ENCODE measurements at regions not wholly inside any gene's neighbourhood (a gene's known extent, or its start where the extent isn't known, plus 50 kb on each side); places are given as distances from the start of the nearest gene placed in this dataset.

- Histone ChIP-seq H4K20me1 (replicated peaks in 1 of 2; ENCODE audit: control insufficient read depth in 1 of 2, insufficient read depth in 2 of 2, low read length in 2 of 2) (no peaks in the 10 kb centered on the region), H3K4me2 (ENCODE audit: insufficient read depth in 1 of 2, low read depth in 2 of 2, low read length in 2 of 2) (no peak overlapping the region), H2BK15ac (ENCODE audit: low read length) (no peak overlapping the region), H4K91ac (replicated peaks; ENCODE audit: insufficient read length, low read length) (no peak overlapping the region), H2BK5ac (ENCODE audit: low read depth, low read length) (no peak overlapping the region), H2BK120ac (replicated peaks; ENCODE audit: low read depth, low read length) (no peak overlapping the region), H3K56ac (replicated peaks; ENCODE audit: insufficient read length, low read depth, low read length) (no peak overlapping the region), H3K79me2 (ENCODE audit: control insufficient read depth in 1 of 2, insufficient read depth in 2 of 2, low read length in 2 of 2) (no peaks in the 10 kb centered on the region), H3K36me3 (ENCODE audit: control insufficient read depth in 2 of 4, insufficient read depth in 4 of 4, low read length in 3 of 4) (no peaks in the 10 kb centered on the region; a peak in 1 of 8 replicates), H3K27ac (ENCODE audit: low read depth, low read length) (no peak overlapping the region), H3K23me2 (ENCODE audit: low read depth, low read length) (no peaks in the 10 kb centered on the region), H2AK5ac (ENCODE audit: low read depth, low read length) (no peak overlapping the region), H2AFZ (ENCODE audit: low read length) (no peak overlapping the region), H3K14ac (ENCODE audit: insufficient read length) (no peak overlapping the region), H3K4me3 (ENCODE audit: extremely low read depth in 1 of 4, insufficient read depth in 2 of 4, low read depth in 3 of 4, low read length in 4 of 4) (no peak overlapping the region), H3K27me3 (replicated peaks in 1 of 4; ENCODE audit: control insufficient read depth in 3 of 4, extremely low read depth in 1 of 4, insufficient read depth in 3 of 4, low read length in 3 of 4) (no peaks in the 10 kb centered on the region), H3K4me1 (replicated peaks in 1 of 4; ENCODE audit: control insufficient read depth in 3 of 4, insufficient read depth in 4 of 4, low read length in 3 of 4) (peaks cover 0 to 5% (median 0%) of the 10 kb centered on the region in 4 experiments; a peak in 1 of 7 replicates), H3K9ac (replicated peaks in 1 of 4; ENCODE audit: extremely low read depth in 1 of 4, low read depth in 3 of 4, low read length in 3 of 4) (no peak overlapping the region), H2BK20ac (ENCODE audit: low read length) (no peak overlapping the region), H4K8ac (ENCODE audit: extremely low read depth, insufficient read depth, low read length) (no peak overlapping the region), H3K18ac (ENCODE audit: extremely low read depth, low read length) (no peak overlapping the region), H2BK12ac (ENCODE audit: low read depth, low read length) (no peak overlapping the region), H4K5ac (ENCODE audit: insufficient read length, low read depth, low read length) (no peak overlapping the region), H3K9me3 (ENCODE audit: insufficient read depth in 2 of 2, low read depth in 1 of 2, low read length in 1 of 2) (peaks cover 0 to 4% of the 10 kb centered on the region in 2 experiments; a peak in 1 of 4 replicates), H3K4ac (replicated peaks; ENCODE audit: insufficient read length, low read depth, low read length) (no peak overlapping the region), H3K79me1 (ENCODE audit: low read depth, low read length) (no peaks in the 10 kb centered on the region), H3K23ac (ENCODE audit: insufficient read length) (no peak overlapping the region)
- CTCF ChIA-PET (ENCODE audit: partially characterized antibody), result no interaction called here
- FAIRE-seq (no peak), DNase-seq (ENCODE audit: low read depth in 1 of 2, low spot score in 2 of 2) (no peak)
- 82% methylated on average over 3 of the region's 3 CpGs; no CpG with 5 or more reads in 1 of the 2 experiments for WGBS, 2 experiments (ENCODE audit: extremely low coverage in 1 of 2, insufficient coverage in 1 of 2, insufficient read length in 1 of 2, insufficient replicate concordance in 2 of 2, low coverage in 1 of 2, low lambda C conversion rate in 2 of 2, missing lambda C conversion rate in 1 of 2)
- POLR2A ChIA-PET (ENCODE audit: partially characterized antibody), result no interaction called here
- TF ChIP-seq RNF2 (IDR thresholded peaks at IDR 0.05; ENCODE audit: borderline replicate concordance, low read depth, low read length, missing control alignments, poor library complexity, severe bottlenecking), result no peak
- no peak for TF ChIP-seq RXRA (IDR thresholded peaks at IDR 0.05; ENCODE audit: insufficient read depth, low read depth, low read length)
- TF ChIP-seq CHD1 (IDR thresholded peaks at IDR 0.05; ENCODE audit: low read depth, low read length), result no peak
- no peak for TF ChIP-seq SP4 (IDR thresholded peaks at IDR 0.05; ENCODE audit: low read length)
- TF ChIP-seq CTBP2 (IDR thresholded peaks at IDR 0.05; ENCODE audit: borderline replicate concordance, insufficient read depth, insufficient read length, low read length), result no peak
- no peak for TF ChIP-seq SRF (IDR thresholded peaks at IDR 0.05; ENCODE audit: low read depth, low read length)
- no peak for TF ChIP-seq MAFK (IDR thresholded peaks at IDR 0.05; ENCODE audit: low read depth, low read length)
- no peak for TF ChIP-seq GTF2F1 (IDR thresholded peaks at IDR 0.05; ENCODE audit: borderline replicate concordance, low read depth, low read length)
- TF ChIP-seq TAF1 (IDR thresholded peaks at IDR 0.05; ENCODE audit: low read depth, low read length), result no peak
- TF ChIP-seq SP2 (IDR thresholded peaks at IDR 0.05; ENCODE audit: low read length), result no peak
- no peak for TF ChIP-seq TAF7 (optimal IDR thresholded peaks at IDR 0.05; ENCODE audit: borderline replicate concordance, low read depth, low read length)
- TF ChIP-seq, protein P1, sequence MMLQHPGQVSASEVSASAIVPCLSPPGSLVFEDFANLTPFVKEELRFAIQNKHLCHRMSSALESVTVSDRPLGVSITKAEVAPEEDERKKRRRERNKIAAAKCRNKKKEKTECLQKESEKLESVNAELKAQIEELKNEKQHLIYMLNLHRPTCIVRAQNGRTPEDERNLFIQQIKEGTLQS (IDR thresholded peaks at IDR 0.05; ENCODE audit: insufficient read depth, low read depth, low read length), result no peak
- TF ChIP-seq, protein P2, sequence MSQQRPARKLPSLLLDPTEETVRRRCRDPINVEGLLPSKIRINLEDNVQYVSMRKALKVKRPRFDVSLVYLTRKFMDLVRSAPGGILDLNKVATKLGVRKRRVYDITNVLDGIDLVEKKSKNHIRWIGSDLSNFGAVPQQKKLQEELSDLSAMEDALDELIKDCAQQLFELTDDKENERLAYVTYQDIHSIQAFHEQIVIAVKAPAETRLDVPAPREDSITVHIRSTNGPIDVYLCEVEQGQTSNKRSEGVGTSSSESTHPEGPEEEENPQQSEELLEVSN (IDR thresholded peaks at IDR 0.05), result no peak
Measured at GRCh38 chr3:30315447-30315846, 291.0 kb upstream of the TGFBR2 start.
